Spleen (tissue), 11 donors: ENCODE measurements at regions not wholly inside any gene's neighbourhood (a gene's known extent, or its start where the extent isn't known, plus 50 kb on each side); places are given as distances from the start of the nearest gene placed in this dataset.
A peak's percentile ranks its signal among the peaks of the same experiment; 100 is the strongest.

Source experiments
- DNase-seq: peaks from one replicate; pipeline ENCODE4 v3.0.0-alpha.2; 2020
- H3K27ac ChIP-seq, 8 donors: fragments of 200-600 bp; sonication (generic) in 7 of 8; 1 replicate in 4 of 8; 2 replicates in 4 of 8; pipeline versions ENCODE4 v1.5.0 to v1.8.0; 2016 to 2021; ENCODE audit warnings: inconsistent platforms in 4 of 8, mild to moderate bottlenecking in 4 of 8, moderate library complexity in 1 of 8
- H3K27me3 ChIP-seq, 7 donors: fragments of 200-600 bp; sonication (generic) in 6 of 7; replicated peaks in 1 of 7; 1 replicate in 4 of 7; 2 replicates in 3 of 7; pipeline versions ENCODE4 v1.5.0 to v1.8.0; 2016 to 2021; ENCODE audit warnings: inconsistent platforms in 3 of 7, mild to moderate bottlenecking in 1 of 7
- H3K36me3 ChIP-seq, 6 donors: fragments of 200-600 bp; sonication (generic) in 5 of 6; 1 replicate in 4 of 6; 2 replicates in 2 of 6; pipeline versions ENCODE4 v1.5.0 to v1.8.0; 2016 to 2021; ENCODE audit warnings: inconsistent platforms in 2 of 6
- H3K4me1 ChIP-seq, 6 donors: fragments of 200-600 bp; sonication (generic) in 5 of 6; 1 replicate in 3 of 6; 2 replicates in 3 of 6; pipeline versions ENCODE4 v1.5.0 to v1.8.0; 2016 to 2021; ENCODE audit warnings: inconsistent platforms in 3 of 6
- H3K4me3 ChIP-seq, 8 donors: fragments of 200-600 bp; sonication (generic) in 7 of 8; 1 replicate in 4 of 8; 2 replicates in 4 of 8; pipeline versions ENCODE4 v1.5.0 to v1.8.0; 2016 to 2021; ENCODE audit warnings: inconsistent platforms in 4 of 8, mild to moderate bottlenecking in 4 of 8, moderate library complexity in 2 of 8
- H3K9me3 ChIP-seq, 8 donors: fragments of 200-600 bp; sonication (generic) in 7 of 8; 1 replicate in 4 of 8; 2 replicates in 4 of 8; pipeline versions ENCODE4 v1.5.0 to v1.8.0; 2016 to 2021; ENCODE audit warnings: inconsistent platforms in 4 of 8
- POLR2A ChIP-seq, 3 donors: fragments of 450-650 bp; IDR thresholded peaks; one replicate each; pipeline ENCODE4 v1.5.1; 2017; ENCODE audit warnings: antibody characterized with exemption in 3 of 3, mild to moderate bottlenecking in 1 of 3
- POLR2AphosphoS5 ChIP-seq, 3 donors: sonication (generic); formaldehyde crosslinking; IDR thresholded peaks; one replicate each; pipeline ENCODE4 v1.5.1; 2017; ENCODE audit warnings: antibody characterized with exemption in 3 of 3
- WGBS, 5 donors: extraction: QIAGEN DNeasy Blood & Tissue Kit in 3 of 5; methylation state at CpG; one replicate each; pipeline versions ENCODE4 v1.1.5 to v1.1.7; 2013 to 2018; 5-methylcytosine and 5-hydroxymethylcytosine counted together
- intact Hi-C: fragments of 100-400 bp; cut with DNase I; formaldehyde crosslinking; loops from one replicate; pipeline ENCODE4 v1.15.0; 2023; ENCODE audit warnings: low total_unique reads
- TF ChIP-seq, protein P1 (sequence below), 11 experiments: fragments of 200-600 bp in 7 of 11; fragments of 450-650 bp in 4 of 11; sonication (generic) in 4 of 11; IDR thresholded peaks in 8 of 11; conservative IDR thresholded peaks in 3 of 11; 1 replicate in 7 of 11; 2 replicates in 4 of 11; pipeline versions ENCODE4 v1.4.0 to v1.8.0; 2016 to 2021; ENCODE audit warnings: antibody characterized with exemption in 11 of 11, inconsistent platforms in 4 of 11, mild to moderate bottlenecking in 1 of 11
- donor health status: healthy with polysubstance abuse.
- donor health status: DM: no; HTN: no; CAD: no; lungs with moderate emphysema.
- donor health status: DM: no; HTN: no; CAD: no.
- donor health status: Bipolar disorder and iron deficiency.
- donor health status: healthy.
- donor health status: DM: no; HTN: no; CAD: no.
- donor health status: DM: yes; HTN: yes; CAD: no.

DNA sequence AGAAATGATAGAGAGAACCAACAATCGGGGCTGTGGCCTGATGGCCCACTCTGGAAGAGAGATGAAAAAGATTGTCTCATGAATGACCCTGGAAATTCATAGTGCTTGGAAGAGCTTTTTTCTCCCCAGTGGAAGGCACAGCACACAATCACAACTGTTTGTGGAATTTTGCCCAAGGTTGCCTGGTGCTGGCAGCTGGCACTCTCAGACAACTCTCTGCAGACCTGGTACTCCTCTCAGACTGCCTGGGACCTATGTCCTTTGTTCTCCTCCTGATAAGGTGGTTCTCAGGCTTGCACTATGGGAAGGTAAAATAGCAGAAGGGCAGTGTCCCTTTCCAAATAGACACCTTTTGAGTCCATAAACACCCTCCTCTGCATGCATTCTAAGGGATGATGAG lies 144.1 kb upstream of the SEL1L start:
- intact Hi-C loops = no loop called here
- H3K27ac ChIP-seq = peak overlapping the region in 2 of 8 donors; percentile 20 to 25
- no peak overlapping the region for H3K4me3 ChIP-seq
- no peaks in the 10 kb centered on the region for H3K27me3 ChIP-seq
- peaks cover 0 to 7% (median 0%) of the 10 kb centered on the region in 6 donors for H3K4me1 ChIP-seq
- no peaks in the 10 kb centered on the region for H3K36me3 ChIP-seq
- TF ChIP-seq POLR2A (IDR thresholded peaks at IDR 0.05) (no peak), POLR2AphosphoS5 (IDR thresholded peaks at IDR 0.05) (no peak)
- TF ChIP-seq, protein P1, sequence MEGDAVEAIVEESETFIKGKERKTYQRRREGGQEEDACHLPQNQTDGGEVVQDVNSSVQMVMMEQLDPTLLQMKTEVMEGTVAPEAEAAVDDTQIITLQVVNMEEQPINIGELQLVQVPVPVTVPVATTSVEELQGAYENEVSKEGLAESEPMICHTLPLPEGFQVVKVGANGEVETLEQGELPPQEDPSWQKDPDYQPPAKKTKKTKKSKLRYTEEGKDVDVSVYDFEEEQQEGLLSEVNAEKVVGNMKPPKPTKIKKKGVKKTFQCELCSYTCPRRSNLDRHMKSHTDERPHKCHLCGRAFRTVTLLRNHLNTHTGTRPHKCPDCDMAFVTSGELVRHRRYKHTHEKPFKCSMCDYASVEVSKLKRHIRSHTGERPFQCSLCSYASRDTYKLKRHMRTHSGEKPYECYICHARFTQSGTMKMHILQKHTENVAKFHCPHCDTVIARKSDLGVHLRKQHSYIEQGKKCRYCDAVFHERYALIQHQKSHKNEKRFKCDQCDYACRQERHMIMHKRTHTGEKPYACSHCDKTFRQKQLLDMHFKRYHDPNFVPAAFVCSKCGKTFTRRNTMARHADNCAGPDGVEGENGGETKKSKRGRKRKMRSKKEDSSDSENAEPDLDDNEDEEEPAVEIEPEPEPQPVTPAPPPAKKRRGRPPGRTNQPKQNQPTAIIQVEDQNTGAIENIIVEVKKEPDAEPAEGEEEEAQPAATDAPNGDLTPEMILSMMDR (IDR thresholded peaks at IDR 0.05 in 8 of 11, conservative IDR thresholded peaks at IDR 0.05 in 3 of 11) = no peak
- peaks cover 0 to 14% (median 0%) of the 10 kb centered on the region in 8 donors for H3K9me3 ChIP-seq
- no peak for DNase-seq
- 68 to 87% (median 72%) methylated on average over 1 of the region's 1 CpG for WGBS, 5 donors

DNA sequence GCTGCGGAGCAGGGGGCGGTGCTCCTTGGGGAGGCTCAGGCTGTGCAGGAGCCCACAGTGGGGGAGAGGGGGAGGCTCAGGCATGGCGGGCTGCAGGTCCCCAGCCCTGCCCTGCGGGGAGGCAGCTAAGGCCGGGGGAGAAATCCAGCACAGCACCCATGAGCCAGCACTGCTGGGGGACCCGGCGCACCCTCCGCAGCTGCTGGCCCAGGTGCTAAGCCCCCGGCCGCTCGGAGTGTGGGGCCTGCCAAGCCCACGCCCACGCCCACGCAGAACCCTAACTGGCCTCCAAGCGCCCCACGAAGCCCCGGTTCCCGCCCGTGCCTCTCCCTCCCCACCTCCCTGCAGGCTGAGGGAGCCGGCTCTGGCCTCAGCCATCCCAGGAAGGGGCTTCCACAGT lies 145.6 kb upstream of the SEL1L start:
- H3K27me3 ChIP-seq = no peaks in the 10 kb centered on the region
- H3K27ac ChIP-seq = no peak overlapping the region
- H3K9me3 ChIP-seq = peaks cover 0 to 14% (median 0%) of the 10 kb centered on the region in 8 donors
- intact Hi-C loops = no loop called here
- DNase-seq = no peak
- peaks cover 0 to 7% (median 0%) of the 10 kb centered on the region in 6 donors for H3K4me1 ChIP-seq
- TF ChIP-seq POLR2AphosphoS5 (IDR thresholded peaks at IDR 0.05) (no peak), POLR2A (IDR thresholded peaks at IDR 0.05) (no peak)
- TF ChIP-seq, protein P1 (IDR thresholded peaks at IDR 0.05 in 8 of 11, conservative IDR thresholded peaks at IDR 0.05 in 3 of 11) = no peak
- WGBS, 5 donors = 87 to 98% (median 92%) methylated on average over 8 to 20 of the region's 20 CpGs
- H3K4me3 ChIP-seq = no peak overlapping the region
- no peaks in the 10 kb centered on the region for H3K36me3 ChIP-seq

DNA sequence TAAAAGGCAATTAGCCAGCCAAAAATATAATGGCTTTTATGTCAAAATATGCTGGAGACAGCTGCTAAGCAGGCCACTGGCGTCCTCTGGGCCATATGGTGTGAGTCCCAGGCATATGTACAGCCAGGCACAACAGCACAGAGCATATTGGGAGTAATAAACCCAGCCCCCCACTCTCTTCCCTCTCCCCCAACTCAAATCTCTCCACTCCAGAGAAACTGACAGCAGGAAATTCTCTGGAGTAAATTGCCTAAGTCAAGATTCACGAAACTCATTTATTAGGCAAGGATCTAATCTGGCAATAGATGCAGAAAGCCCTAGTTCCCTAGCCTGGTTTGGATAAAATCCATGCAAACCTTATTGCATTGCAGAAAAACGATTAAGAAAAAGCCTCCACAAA lies 147.9 kb upstream of the SEL1L start:
- Histone ChIP-seq H3K9me3 (peaks cover 0 to 14% (median 0%) of the 10 kb centered on the region in 8 donors), H3K4me1 (peaks cover 0 to 7% (median 0%) of the 10 kb centered on the region in 6 donors), H3K27me3 (no peaks in the 10 kb centered on the region), H3K4me3 (no peak overlapping the region), H3K27ac (no peak overlapping the region), H3K36me3 (no peaks in the 10 kb centered on the region)
- DNase-seq = no peak
- intact Hi-C loops = no loop called here
- WGBS, 5 donors = 35 to 47% (median 42%) methylated on average over 3 of the region's 3 CpGs
- TF ChIP-seq POLR2AphosphoS5 (IDR thresholded peaks at IDR 0.05) (no peak), POLR2A (IDR thresholded peaks at IDR 0.05) (no peak)
- TF ChIP-seq, protein P1 (IDR thresholded peaks at IDR 0.05 in 8 of 11, conservative IDR thresholded peaks at IDR 0.05 in 3 of 11) = no peak

DNA sequence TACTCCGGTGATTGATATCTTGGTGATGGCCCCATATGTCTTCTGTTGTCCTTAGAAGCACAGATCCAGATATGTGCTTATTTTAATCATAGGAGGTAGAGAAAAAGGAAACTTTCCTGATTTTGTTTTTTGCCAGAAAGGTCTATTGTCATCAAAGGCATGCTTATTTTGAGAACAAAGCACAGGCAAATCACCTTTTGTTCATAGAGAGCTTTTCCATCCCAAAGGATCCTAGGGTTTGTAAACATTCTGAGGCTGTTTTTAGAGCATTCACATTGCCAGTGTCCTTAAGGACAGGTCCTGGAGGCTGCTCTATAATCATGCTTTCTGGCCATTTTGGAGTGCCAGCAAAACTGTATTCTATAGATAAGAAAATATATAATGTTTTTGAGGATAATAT lies 148.5 kb upstream of the SEL1L start:
- no peak for TF ChIP-seq POLR2AphosphoS5 (IDR thresholded peaks at IDR 0.05)
- TF ChIP-seq, protein P1 (IDR thresholded peaks at IDR 0.05 in 8 of 11, conservative IDR thresholded peaks at IDR 0.05 in 3 of 11) = no peak
- TF ChIP-seq POLR2A (IDR thresholded peaks at IDR 0.05) = no peak
- H3K4me3 ChIP-seq = no peak overlapping the region
- H3K27ac ChIP-seq = no peak overlapping the region
- no peaks in the 10 kb centered on the region for H3K36me3 ChIP-seq
- DNase-seq = no peak
- peaks cover 0 to 14% (median 0%) of the 10 kb centered on the region in 8 donors for H3K9me3 ChIP-seq
- no peaks in the 10 kb centered on the region for H3K27me3 ChIP-seq
- H3K4me1 ChIP-seq = peaks cover 0 to 7% (median 0%) of the 10 kb centered on the region in 6 donors
- WGBS, 5 donors = 48 to 72% (median 66%) methylated on average over 1 of the region's 1 CpG
- intact Hi-C loops = no loop called here
